NB4 (cell line): ENCODE measurements at regions not wholly inside any gene's neighbourhood (a gene's known extent, or its start where the extent isn't known, plus 50 kb on each side); places are given as distances from the start of the nearest gene placed in this dataset.

ENCODE experiments used
- MAX ChIP-seq: IDR thresholded peaks from 2 replicates; pipeline ENCODE4 v1.6.1; 2011; ENCODE audit warnings: low read depth, low read length
- MYC ChIP-seq: IDR thresholded peaks from 2 replicates; pipeline ENCODE4 v1.6.1; 2011; ENCODE audit warnings: low read depth, low read length
- POLR2A ChIP-seq: IDR thresholded peaks from 2 replicates; pipeline ENCODE4 v1.6.1; 2011; ENCODE audit warnings: mild to moderate bottlenecking; ENCODE audit not compliant: insufficient read length; ENCODE audit errors: extremely low read depth
- TF ChIP-seq, protein P1 (sequence below): IDR thresholded peaks from one replicate; pipeline ENCODE4 v1.5.1; 2012; ENCODE audit warnings: low read depth, low read length

GRCh38 chr14:26282578-26282977, 315.3 kb downstream of the NOVA1 start:
- TF ChIP-seq, protein P1, sequence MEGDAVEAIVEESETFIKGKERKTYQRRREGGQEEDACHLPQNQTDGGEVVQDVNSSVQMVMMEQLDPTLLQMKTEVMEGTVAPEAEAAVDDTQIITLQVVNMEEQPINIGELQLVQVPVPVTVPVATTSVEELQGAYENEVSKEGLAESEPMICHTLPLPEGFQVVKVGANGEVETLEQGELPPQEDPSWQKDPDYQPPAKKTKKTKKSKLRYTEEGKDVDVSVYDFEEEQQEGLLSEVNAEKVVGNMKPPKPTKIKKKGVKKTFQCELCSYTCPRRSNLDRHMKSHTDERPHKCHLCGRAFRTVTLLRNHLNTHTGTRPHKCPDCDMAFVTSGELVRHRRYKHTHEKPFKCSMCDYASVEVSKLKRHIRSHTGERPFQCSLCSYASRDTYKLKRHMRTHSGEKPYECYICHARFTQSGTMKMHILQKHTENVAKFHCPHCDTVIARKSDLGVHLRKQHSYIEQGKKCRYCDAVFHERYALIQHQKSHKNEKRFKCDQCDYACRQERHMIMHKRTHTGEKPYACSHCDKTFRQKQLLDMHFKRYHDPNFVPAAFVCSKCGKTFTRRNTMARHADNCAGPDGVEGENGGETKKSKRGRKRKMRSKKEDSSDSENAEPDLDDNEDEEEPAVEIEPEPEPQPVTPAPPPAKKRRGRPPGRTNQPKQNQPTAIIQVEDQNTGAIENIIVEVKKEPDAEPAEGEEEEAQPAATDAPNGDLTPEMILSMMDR, result no peak
- TF ChIP-seq MYC, result no peak
- TF ChIP-seq POLR2A, result no peak
- TF ChIP-seq MAX, result no peak
